ENCODE measurements at regions not wholly inside any gene's neighbourhood (a gene's known extent, or its start where the extent isn't known, plus 50 kb on each side); places are given as distances from the start of the nearest gene placed in this dataset.
"Not testable (repeated sequence)": the region's sequence is repeated elsewhere in the genome, so short reads cannot be mapped to it uniquely, and the experiment has no call there.

- H3K27ac ChIP-seq (ENCODE audit: low read length); H3K4me3 ChIP-seq (ENCODE audit: low read length); H3K27me3 ChIP-seq (ENCODE audit: control insufficient read depth, insufficient read depth); intact Hi-C loops (cut with DNase I); ATAC-seq; H3K4me1 ChIP-seq (ENCODE audit: control insufficient read depth, insufficient read depth, low read length); DNase-seq; H3K9me3 ChIP-seq (ENCODE audit: control insufficient read depth, low read length): not testable (repeated sequence)
- WGBS, result 4% methylated on average over 1 of the region's 2 CpGs
These were observed 129.0 kb upstream of the ZNF658 start for GRCh38 chr9:66771504-66771903.

DNA sequence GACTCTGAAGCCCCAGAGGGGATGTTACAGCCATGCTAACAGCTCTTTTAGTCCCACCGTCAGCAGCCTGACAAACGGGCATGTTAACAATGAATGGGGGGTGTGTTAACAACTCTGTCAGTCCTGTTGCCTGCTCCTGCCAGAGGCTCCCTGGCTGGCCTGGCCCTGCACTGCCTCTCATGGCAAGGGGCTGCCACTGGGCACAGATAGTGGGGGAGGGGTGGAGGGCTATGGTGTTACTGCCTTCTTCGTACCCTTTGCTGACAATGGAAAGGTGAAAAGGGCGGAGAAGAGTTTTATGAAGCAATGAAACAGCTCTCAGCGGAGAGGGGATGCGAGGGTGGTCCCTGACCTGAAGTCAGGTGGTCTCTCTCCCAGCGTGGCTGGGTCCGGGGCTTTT, 125.9 kb upstream of the ZNF658 start:
- 97% methylated on average over 6 of the region's 8 CpGs for WGBS
- not testable (repeated sequence) for H3K9me3 ChIP-seq (ENCODE audit: control insufficient read depth, low read length)

DNA sequence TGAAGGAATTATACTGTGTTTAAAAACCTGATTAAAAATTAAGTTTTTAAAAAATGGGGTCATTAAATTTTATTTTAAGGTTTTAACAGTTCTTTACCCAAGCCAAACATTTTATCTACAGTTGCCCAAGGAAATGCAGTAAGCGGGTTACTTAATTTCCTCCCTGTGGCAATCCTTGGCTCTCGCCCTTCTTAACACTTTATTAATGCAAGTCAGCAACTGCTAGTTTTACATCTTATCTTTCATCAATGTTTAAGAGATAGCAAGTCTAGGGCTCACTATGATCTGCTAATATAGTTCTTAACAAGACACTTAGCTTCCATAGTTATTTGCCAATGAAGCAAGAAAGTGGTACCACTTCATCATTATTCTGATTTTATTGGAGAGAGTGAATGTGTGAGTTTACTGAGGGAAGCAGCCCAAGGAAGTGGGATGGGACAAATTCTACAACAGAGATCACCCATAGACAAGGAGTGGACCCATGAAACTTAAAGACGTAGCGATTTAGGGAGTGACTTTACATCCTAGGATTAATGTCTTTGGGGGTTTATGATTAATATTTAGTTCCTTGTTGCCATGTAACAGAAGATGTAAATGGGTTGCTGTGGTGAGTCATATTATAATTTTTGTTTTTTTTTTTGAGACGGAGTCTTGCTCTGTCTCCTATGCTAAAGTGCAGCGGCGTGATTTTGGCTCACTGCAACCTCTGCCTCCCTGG, 120.4 kb upstream of the ZNF658 start:
- H3K9me3 ChIP-seq (ENCODE audit: control insufficient read depth, low read length); DNase-seq; ATAC-seq; H3K27me3 ChIP-seq (ENCODE audit: control insufficient read depth, insufficient read depth); intact Hi-C loops (cut with DNase I); H3K4me1 ChIP-seq (ENCODE audit: control insufficient read depth, insufficient read depth, low read length); H3K27ac ChIP-seq (ENCODE audit: low read length); H3K4me3 ChIP-seq (ENCODE audit: low read length): not testable (repeated sequence)
- 74% methylated on average over 3 of the region's 7 CpGs for WGBS

More for the DNA sequence above, 125.9 kb upstream of the ZNF658 start:
- H3K4me3 ChIP-seq (ENCODE audit: low read length); H3K27ac ChIP-seq (ENCODE audit: low read length); ATAC-seq; DNase-seq; intact Hi-C loops (cut with DNase I); H3K27me3 ChIP-seq (ENCODE audit: control insufficient read depth, insufficient read depth); H3K4me1 ChIP-seq (ENCODE audit: control insufficient read depth, insufficient read depth, low read length): not testable (repeated sequence)

DNA sequence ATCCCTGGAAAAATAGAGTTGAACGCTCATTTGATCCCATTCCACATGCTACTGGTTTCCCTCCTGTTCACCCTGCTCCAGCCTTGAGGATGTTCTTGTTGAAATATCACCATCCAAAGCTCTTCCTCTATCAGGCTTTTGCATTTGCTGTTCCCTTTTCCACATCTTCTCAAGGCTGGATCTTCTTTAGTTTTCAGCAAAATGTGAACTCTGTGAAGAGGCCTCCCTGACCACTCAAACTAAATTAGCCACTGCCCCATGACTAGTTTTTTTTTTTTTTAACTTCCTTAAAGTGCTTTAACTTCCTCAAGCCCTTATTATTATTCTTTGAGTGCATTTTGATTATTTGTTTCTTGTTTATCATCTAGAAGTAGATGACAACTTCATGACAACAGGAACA, 119.3 kb upstream of the ZNF658 start:
- ATAC-seq; DNase-seq; intact Hi-C loops (cut with DNase I); H3K4me3 ChIP-seq (ENCODE audit: low read length); H3K27ac ChIP-seq (ENCODE audit: low read length); H3K27me3 ChIP-seq (ENCODE audit: control insufficient read depth, insufficient read depth); H3K9me3 ChIP-seq (ENCODE audit: control insufficient read depth, low read length); H3K4me1 ChIP-seq (ENCODE audit: control insufficient read depth, insufficient read depth, low read length): not testable (repeated sequence)
- 0% methylated on average over 1 of the region's 1 CpG for WGBS

- H3K27ac ChIP-seq (ENCODE audit: low read length); H3K27me3 ChIP-seq (ENCODE audit: control insufficient read depth, insufficient read depth); intact Hi-C loops (cut with DNase I); H3K4me1 ChIP-seq (ENCODE audit: control insufficient read depth, insufficient read depth, low read length); H3K4me3 ChIP-seq (ENCODE audit: low read length); DNase-seq; H3K9me3 ChIP-seq (ENCODE audit: control insufficient read depth, low read length); ATAC-seq: not testable (repeated sequence)
- WGBS, result 69% methylated on average over 3 of the region's 6 CpGs
These were observed 118.5 kb upstream of the ZNF658 start for GRCh38 chr9:66782010-66782409.

- intact Hi-C loops (cut with DNase I); H3K4me1 ChIP-seq (ENCODE audit: control insufficient read depth, insufficient read depth, low read length); ATAC-seq; DNase-seq; H3K4me3 ChIP-seq (ENCODE audit: low read length); H3K9me3 ChIP-seq (ENCODE audit: control insufficient read depth, low read length); H3K27me3 ChIP-seq (ENCODE audit: control insufficient read depth, insufficient read depth); H3K27ac ChIP-seq (ENCODE audit: low read length): not testable (repeated sequence)
- 81% methylated on average over 3 of the region's 3 CpGs for WGBS
These were observed 114.9 kb upstream of the ZNF658 start for GRCh38 chr9:66785603-66786002.

GRCh38 chr9:66791092-66791750, 109.3 kb upstream of the ZNF658 start:
- DNase-seq; H3K9me3 ChIP-seq (ENCODE audit: control insufficient read depth, low read length); H3K4me1 ChIP-seq (ENCODE audit: control insufficient read depth, insufficient read depth, low read length); intact Hi-C loops (cut with DNase I); H3K27ac ChIP-seq (ENCODE audit: low read length); ATAC-seq; H3K4me3 ChIP-seq (ENCODE audit: low read length); H3K27me3 ChIP-seq (ENCODE audit: control insufficient read depth, insufficient read depth): not testable (repeated sequence)
- WGBS, result 76% methylated on average over 1 of the region's 5 CpGs

GRCh38 chr9:66794769-66795168, 105.8 kb upstream of the ZNF658 start:
- H3K27ac ChIP-seq (ENCODE audit: low read length); ATAC-seq; H3K4me3 ChIP-seq (ENCODE audit: low read length); H3K4me1 ChIP-seq (ENCODE audit: control insufficient read depth, insufficient read depth, low read length); H3K9me3 ChIP-seq (ENCODE audit: control insufficient read depth, low read length); intact Hi-C loops (cut with DNase I); H3K27me3 ChIP-seq (ENCODE audit: control insufficient read depth, insufficient read depth); DNase-seq: not testable (repeated sequence)
- 32% methylated on average over 1 of the region's 2 CpGs for WGBS

DNA sequence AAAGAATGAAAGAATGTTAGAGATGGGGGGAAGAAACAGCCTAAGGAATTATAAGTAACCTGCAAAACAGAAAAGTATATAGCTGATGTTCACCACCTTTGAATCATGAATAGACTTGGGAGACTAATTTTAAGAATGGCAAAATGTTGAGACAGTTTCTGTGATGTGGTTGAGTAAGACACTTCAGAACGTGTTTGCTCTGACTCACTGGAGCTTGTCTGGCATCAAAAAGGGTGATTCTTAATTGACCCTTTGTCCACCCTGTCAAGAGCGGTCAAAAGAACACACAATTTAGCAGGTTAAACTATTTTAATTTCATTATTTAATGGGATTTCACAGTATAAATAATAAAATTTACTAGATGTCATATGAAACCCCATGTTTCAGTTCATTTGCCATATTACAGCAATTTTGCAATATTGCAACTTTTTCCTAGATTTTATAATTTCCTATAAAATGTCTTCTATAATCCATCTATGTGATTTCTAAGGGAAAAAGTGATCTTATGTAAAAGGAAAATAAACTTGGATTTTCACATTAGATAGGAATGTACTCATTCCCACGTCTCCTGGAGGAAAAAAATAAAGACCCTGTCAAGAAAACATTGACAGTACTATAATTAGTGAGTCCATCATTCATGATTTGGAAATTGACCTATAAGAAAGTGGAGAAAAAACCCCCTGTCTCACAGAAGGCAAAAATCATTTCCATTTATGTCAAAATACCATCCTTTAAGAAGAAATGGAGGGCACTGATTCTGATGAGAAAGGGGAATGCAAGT, 104.6 kb upstream of the ZNF658 start:
- DNase-seq; H3K27me3 ChIP-seq (ENCODE audit: control insufficient read depth, insufficient read depth); H3K9me3 ChIP-seq (ENCODE audit: control insufficient read depth, low read length); ATAC-seq; H3K27ac ChIP-seq (ENCODE audit: low read length); H3K4me3 ChIP-seq (ENCODE audit: low read length); intact Hi-C loops (cut with DNase I); H3K4me1 ChIP-seq (ENCODE audit: control insufficient read depth, insufficient read depth, low read length): not testable (repeated sequence)
- WGBS, result 87% methylated on average over 2 of the region's 3 CpGs

DNA sequence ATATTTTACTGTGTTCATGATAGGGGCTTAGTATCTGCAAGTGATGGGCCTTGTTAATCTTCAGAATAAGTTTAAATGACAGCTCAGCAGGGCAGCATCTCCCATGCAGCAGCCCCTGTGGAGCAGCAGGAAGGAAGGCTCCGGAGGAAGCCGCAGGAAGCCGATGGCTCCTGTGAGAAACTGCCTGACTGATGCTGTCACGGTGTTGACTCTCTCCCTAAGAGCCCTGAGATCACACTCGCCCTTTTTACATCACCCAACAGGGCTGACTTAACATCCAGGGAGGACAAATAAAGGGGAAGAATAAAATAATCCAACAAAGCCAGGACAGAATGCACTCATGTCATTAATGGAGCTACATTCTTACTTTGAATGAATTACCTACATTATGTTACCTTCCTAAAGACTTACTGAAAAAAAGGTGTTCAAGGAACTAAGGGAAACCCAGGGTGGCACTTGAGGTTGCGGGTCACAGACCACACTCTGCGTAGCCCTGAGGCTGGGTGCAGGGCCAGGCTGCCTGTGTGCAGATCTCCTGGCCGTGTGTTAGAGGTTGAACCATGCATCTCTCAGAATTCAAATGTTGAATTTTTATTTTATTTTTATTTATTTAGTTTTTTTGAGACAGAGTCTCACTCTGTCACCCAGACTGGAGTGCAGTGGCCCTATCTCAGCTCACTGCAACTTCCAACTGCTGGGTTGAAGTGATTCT, 102.5 kb upstream of the ZNF658 start:
- H3K4me1 ChIP-seq (ENCODE audit: control insufficient read depth, insufficient read depth, low read length); H3K27me3 ChIP-seq (ENCODE audit: control insufficient read depth, insufficient read depth); DNase-seq; H3K9me3 ChIP-seq (ENCODE audit: control insufficient read depth, low read length); H3K4me3 ChIP-seq (ENCODE audit: low read length); ATAC-seq; intact Hi-C loops (cut with DNase I); H3K27ac ChIP-seq (ENCODE audit: low read length): not testable (repeated sequence)
- WGBS, result 39% methylated on average over 8 of the region's 8 CpGs

All from right cardiac atrium (tissue), 5 donors.